Posterior cingulate gyrus (tissue), 11 donors: ENCODE measurements at regions not wholly inside any gene's neighbourhood (a gene's known extent, or its start where the extent isn't known, plus 50 kb on each side); places are given as distances from the start of the nearest gene placed in this dataset.
"Not testable (repeated sequence)": the region's sequence is repeated elsewhere in the genome, so short reads cannot be mapped to it uniquely, and the experiment has no call there.

Source experiments
- DNase-seq, 10 donors: peaks; one replicate each; pipeline versions ENCODE4 v3.0.0 to v3.0.0-alpha.2; 2020 to 2021; ENCODE audit warnings: mixed read lengths in 3 of 10
- intact Hi-C: fragments of 100-400 bp; cut with DNase I; formaldehyde crosslinking; loops from one replicate; pipeline ENCODE4 v1.15.1; 2023

GRCh38 chr2:38454081-38454480, 77.0 kb upstream of the ATL2 start:
- intact Hi-C loops, result no loop called here

DNA sequence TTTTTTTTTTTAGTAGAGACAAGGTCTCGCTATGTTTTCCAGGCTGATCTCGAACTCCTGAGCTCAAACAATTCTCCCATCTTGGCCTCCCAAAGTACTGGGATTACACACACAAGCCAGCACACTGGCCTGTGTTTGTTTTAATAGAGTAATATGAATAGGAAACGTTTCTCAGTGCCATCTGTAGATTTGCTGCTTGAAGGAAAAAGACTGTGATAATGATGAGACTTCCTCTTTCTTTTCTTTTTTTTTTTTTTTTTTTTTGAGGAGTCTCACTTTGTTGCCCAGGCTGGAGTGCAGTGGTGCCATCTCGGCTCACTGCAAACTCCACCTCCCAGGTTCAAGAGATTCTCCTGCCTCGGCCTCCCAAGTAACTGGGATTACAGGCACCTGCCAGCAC, 74.7 kb upstream of the ATL2 start:
- DNase-seq, intact Hi-C loops: not testable (repeated sequence)

More at GRCh38 chr2:38454081-38454480, 77.0 kb upstream of the ATL2 start:
- no peak for DNase-seq

GRCh38 chr2:38450509-38450908, 73.4 kb upstream of the ATL2 start:
- DNase-seq, result no peak
- intact Hi-C loops, result no loop called here

DNA sequence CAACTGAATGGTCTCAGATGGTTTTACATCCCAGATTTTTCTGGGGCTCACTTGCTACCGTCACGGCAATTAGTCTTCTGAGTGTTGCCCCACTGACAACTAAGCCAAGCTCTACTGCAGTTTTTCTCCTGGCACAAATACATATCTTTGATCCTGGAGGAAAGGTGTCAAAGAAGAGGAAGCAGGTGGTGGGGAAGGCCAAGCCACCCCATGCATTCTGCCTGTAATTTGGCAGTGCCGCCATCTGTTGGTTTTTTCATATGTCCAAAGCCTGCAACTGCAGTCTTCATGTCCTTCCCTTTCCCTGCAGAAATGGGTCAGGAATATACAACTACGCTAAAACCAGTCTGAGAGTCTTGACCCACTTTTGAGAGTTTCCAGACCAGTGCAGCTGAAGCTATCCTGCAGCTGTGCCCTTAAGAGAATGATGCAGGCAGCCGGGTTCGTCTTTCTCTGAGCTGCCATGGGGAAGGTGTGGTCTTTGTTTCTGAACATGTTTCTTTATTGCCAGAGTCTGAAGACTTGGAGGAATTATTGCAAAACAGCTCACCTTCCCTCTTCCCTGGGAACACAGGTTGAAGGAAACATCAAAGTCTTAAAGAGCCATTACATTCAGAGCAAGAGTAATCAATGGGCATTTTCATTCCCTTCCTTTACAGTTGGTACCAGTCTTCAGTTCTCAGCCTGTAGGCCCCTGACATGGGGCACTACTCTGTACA, 71.8 kb upstream of the ATL2 start:
- intact Hi-C loops, result loop anchor here (10.0 kb wide), 1 partner anchor 74 kb away; the partner anchor contains the start of gene ATL2
- no peak for DNase-seq

GRCh38 chr2:38446906-38447561, 70.0 kb upstream of the ATL2 start:
- DNase-seq, result no peak
- intact Hi-C loops, result loop anchor here (10.0 kb wide), 1 partner anchor 72 kb away; the partner anchor contains the start of gene ATL2

GRCh38 chr2:38446418-38446817, 69.3 kb upstream of the ATL2 start:
- intact Hi-C loops, result loop anchor here (10.0 kb wide), 1 partner anchor 72 kb away; the partner anchor contains the start of gene ATL2
- no peak for DNase-seq

DNA sequence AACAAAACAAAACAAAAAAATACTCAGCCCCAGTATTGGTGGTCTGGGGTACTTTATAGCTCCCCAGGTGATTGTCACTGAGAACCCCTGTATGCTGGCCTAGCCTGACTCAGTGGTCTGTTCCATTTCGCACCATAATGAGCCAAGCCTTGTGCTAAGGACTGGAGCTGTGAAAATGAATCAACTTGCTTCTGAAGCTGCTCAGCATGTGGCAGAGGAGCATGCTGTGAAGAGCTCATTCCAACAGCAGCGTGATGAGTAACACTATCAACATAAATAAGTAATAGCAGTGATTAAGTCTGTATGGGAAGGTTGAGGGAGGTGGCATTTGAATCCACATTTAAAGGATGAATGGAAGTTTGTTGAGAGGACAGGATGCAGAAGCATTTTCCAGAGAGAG, 67.2 kb upstream of the ATL2 start:
- intact Hi-C loops, result loop anchor here (10.0 kb wide), 1 partner anchor 69 kb away; the partner anchor contains the start of gene ATL2
- DNase-seq, result peak in 1 of 10 donors; percentile 39

- peak in 7 of 10 donors; percentile 39 to 88 (median 48) for DNase-seq
- intact Hi-C loops, result loop anchor here (10.0 kb wide), 1 partner anchor 68 kb away; the partner anchor contains the start of gene ATL2
Measured at GRCh38 chr2:38442643-38443541, 65.8 kb upstream of the ATL2 start.

DNA sequence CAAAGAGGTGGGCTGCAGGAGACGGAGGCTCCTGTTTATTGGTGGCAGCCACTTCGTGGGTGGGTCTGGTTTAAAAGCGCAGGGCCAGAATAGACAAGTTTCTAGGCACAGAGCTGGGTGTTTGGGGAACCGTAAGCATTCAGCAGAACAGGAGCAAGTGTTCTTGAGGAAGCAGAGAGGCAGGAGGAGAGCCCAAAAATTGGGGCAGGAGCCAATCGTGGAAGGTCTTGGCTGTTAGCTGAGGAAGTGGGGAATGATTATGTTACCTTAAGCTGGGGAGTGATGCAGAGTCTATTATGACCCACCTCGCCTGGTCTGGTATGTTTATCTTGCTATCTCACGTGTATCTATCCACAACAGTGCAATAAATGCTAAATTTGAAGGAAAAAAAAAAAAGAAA, 64.3 kb upstream of the ATL2 start:
- intact Hi-C loops, result loop anchor here (10.0 kb wide), 1 partner anchor 67 kb away; the partner anchor contains the start of gene ATL2
- no peak for DNase-seq

- intact Hi-C loops, result loop anchor here (10.0 kb wide), 1 partner anchor 66 kb away; the partner anchor contains the start of gene ATL2
- DNase-seq, result no peak
Measured at GRCh38 chr2:38440655-38441054, 63.6 kb upstream of the ATL2 start.

GRCh38 chr2:38439863-38440262, 62.8 kb upstream of the ATL2 start:
- DNase-seq, result no peak
- intact Hi-C loops, result loop anchor here (10.0 kb wide), 1 partner anchor 65 kb away; the partner anchor contains the start of gene ATL2

DNA sequence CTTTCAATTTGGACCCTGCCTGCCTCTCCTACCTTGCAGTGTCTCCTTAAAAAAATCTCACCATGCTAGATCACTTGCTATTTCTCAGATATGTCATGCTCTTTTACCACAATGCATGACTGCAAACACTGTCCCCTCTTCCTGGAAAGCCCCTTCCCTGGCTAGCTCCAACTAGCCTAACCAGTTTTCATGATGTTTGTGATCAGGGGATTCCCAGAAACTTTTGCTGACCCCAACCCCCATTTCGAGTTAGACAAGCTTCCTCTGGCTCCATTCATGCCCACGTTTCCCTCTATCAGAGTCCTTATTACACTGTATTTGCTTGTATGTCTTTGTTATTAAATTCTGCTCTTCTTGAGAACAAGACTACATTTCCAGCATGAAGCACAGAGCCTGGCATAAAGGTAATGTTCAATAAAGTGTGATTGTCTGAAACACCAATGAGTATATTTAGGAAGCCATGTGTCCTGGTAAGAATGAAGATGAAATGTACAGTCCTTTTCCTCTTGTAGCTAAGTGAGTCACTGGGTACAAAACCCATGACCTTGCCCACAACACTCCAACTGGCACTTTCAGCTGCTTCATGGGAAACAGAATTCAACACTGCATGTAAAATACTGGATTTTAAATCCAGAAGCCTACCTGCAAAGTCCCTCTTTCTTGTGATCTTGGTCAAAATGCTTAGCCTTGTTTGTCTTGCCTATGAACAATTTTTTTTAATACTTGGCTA, 62.0 kb upstream of the ATL2 start:
- intact Hi-C loops, result no loop called here
- no peak for DNase-seq

DNA sequence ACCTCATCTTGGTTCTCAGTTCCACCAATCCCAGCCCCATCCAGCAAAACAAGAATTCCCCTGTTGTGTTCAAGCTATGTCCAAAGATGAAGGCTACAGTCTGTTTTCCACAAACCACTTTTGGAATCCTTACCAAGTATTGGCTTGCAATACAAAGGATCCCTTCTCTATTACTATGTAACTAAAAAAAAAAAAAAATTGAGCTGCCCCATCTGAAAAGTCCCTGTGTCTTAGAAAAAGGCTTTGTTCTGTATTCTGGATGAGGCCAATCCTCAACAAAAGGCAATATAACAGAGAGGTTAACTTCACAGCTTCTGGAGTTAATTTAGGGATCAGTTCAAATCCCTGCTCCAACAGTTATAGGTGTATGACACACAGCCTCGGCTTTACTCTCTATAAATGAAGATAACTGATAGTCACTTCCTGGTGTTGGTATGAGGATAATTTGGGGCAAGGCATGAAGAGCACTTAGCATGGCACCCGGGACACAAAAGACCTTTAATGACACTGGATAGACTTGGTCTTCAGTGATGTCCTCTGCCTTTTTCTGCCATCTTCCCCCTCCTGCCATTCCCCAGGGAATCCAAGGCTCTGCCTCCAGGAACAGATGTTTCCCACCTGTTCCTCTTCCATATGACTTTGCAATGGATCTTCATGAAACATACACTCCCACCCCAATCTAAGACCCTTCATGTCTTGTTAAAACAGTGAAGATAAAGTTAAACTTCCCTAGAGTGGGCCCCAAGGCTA, 61.2 kb upstream of the ATL2 start:
- intact Hi-C loops, result no loop called here
- DNase-seq, result no peak

DNA sequence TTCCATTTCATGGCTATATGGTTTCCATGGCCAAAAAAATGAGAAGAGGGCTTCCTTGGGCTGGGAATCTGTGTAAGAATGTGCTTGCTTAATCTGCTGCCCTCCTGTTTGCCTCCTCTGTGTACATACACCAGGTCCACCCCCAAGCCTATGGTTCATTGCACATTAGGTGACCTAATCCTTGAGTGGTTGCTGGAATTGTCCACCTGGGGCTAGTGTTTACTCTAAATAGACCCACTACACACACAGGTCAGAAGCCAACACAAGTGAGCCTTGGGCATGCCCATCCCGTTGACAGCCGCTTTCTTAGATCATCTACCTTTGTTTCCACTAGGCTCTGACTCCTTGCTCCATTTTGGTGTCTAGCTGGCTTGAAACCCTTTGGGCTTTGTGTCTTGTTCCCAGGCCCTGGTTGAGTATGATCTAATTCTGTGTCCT, 59.2 kb upstream of the ATL2 start:
- intact Hi-C loops, result no loop called here
- DNase-seq, result no peak

DNA sequence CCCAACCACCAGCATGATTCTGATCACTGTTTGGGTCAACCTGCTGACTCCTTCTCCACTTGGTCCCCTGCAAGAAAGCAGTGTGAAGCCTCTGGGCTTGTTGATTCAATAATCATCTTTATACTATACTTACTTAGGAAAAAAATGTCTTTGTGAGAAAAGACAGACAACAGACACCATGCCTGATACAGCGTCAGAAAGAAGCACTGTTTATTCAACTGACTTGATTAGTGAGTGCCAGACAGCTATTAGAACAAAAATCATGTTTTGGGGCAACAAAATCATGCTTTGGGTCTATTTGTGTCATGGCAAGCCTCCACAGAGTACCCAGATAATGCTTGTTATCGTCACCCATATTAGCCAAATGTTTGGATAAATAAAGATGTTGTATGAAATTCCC, 58.7 kb upstream of the ATL2 start:
- DNase-seq, result no peak
- intact Hi-C loops, result no loop called here

DNA sequence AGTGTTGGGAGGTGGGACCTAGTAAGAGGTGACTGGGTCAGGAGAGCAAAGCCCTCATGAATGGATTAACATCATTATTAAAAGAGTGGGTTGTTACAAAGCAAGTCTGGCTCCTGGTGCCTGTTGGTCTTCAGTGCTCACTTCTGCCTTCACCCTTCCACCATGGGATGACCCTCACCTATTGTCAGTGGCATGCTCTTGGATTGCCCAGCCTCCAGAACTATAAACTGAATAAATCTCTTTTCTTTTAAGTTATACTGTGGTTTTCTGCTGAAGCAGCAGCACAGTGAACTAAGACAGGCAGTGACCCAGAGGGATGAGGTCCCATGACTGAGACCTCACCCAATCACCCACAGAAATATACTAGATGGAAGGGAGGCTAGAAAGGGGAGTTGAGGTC, 57.5 kb upstream of the ATL2 start:
- intact Hi-C loops, result no loop called here
- DNase-seq, result no peak

DNA sequence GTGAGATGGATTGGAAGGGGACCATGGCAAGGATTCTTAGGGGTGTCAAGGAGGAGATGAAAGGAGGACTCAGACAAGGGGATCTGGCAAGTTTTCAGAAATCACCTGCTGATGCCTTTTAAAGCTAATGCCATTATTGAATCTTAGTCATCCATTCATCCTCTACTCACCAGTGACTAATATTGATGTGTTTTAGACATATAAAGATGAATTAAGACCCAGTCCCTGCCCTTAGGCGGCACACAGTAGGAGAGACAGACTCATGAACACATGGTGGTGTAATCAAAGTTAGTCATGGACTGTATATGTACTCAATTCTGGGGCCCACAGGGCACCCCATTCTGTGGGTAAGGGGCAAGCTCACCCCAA, 56.5 kb upstream of the ATL2 start:
- intact Hi-C loops, result no loop called here

DNA sequence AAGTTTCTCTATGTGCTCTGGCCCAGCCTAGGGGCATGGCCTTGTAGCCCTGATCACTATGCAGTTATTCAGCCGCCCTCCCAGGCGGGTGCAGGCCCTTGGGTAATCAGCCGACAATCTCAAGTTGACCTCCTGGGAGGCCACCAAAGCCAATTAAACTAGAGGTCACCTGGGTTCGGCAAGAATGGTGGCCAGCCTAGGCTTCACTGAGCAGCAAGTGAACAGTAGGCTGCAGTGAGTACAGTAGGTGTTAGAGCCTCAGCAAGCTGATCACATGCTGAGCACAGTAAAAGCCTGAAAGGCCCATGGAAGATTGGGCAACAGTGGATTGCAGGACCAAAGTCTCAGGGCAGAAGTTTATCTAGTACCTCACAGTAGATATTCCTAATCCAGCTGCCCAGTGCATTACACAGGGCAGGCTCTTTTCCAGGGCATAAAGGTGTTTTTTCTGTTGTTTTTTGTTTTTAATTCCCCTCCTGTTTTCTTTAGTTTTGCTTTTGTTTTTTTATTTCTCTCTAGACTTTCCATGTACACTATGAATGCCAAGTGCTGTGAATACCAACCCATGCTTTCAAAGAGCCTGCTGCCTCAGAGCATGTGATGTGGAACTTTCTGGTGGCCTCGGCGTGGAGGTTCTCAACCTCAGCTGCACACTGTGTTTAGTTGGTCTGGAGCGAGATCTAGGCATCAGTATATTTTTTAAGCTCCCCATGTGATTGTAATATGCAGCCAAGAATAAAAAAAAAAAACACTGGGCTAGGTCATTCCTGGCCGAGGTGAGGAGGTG, 55.9 kb upstream of the ATL2 start:
- intact Hi-C loops, result no loop called here
- DNase-seq, result no peak

More for the DNA sequence above, 56.5 kb upstream of the ATL2 start:
- no peak for DNase-seq
